OCI-LY3 (cell line): ENCODE measurements at regions not wholly inside any gene's neighbourhood (a gene's known extent, or its start where the extent isn't known, plus 50 kb on each side); places are given as distances from the start of the nearest gene placed in this dataset.

Experiments used
- EZH2phosphoT487 ChIP-seq: fragments of 200-600 bp; shearing (Covaris generic); IDR thresholded peaks from 2 replicates; pipeline ENCODE4 v1.6.1; 2018; ENCODE audit warnings: antibody characterized with exemption, mixed run types, low read depth
- TF ChIP-seq, protein P1 (sequence below): fragments of 200-600, 300-600 bp; sonication (generic); IDR thresholded peaks from 2 replicates; pipeline ENCODE4 v1.5.1; 2014; ENCODE audit warnings: antibody characterized with exemption, low read length, low read depth

- TF ChIP-seq, protein P1, sequence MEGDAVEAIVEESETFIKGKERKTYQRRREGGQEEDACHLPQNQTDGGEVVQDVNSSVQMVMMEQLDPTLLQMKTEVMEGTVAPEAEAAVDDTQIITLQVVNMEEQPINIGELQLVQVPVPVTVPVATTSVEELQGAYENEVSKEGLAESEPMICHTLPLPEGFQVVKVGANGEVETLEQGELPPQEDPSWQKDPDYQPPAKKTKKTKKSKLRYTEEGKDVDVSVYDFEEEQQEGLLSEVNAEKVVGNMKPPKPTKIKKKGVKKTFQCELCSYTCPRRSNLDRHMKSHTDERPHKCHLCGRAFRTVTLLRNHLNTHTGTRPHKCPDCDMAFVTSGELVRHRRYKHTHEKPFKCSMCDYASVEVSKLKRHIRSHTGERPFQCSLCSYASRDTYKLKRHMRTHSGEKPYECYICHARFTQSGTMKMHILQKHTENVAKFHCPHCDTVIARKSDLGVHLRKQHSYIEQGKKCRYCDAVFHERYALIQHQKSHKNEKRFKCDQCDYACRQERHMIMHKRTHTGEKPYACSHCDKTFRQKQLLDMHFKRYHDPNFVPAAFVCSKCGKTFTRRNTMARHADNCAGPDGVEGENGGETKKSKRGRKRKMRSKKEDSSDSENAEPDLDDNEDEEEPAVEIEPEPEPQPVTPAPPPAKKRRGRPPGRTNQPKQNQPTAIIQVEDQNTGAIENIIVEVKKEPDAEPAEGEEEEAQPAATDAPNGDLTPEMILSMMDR, result no peak
- TF ChIP-seq EZH2phosphoT487, result no peak
Observed at GRCh38 chr14:99001241-99001640, 270.8 kb downstream of the BCL11B start.
